GM21528 (cell line): ENCODE measurements at regions not wholly inside any gene's neighbourhood (a gene's known extent, or its start where the extent isn't known, plus 50 kb on each side); places are given as distances from the start of the nearest gene placed in this dataset.
A peak's percentile ranks its signal among the peaks of the same experiment; 100 is the strongest.

Source experiments
- ATAC-seq: cut with Tn5 transposase; IDR thresholded peaks from one replicate; pipeline ENCODE4 v1.9.1; 2021; ENCODE audit warnings: mild to moderate bottlenecking, moderate library complexity; ENCODE audit not compliant: unreplicated experiment, low FRiP score

- ATAC-seq: peak; percentile 90
Measured at GRCh38 chr7:25031007-25031406, 51.0 kb upstream of the OSBPL3 start.
